HG03135 (cell line): ENCODE measurements at regions not wholly inside any gene's neighbourhood (a gene's known extent, or its start where the extent isn't known, plus 50 kb on each side); places are given as distances from the start of the nearest gene placed in this dataset.

ENCODE experiments used
- ATAC-seq: cut with Tn5 transposase; IDR thresholded peaks from one replicate; pipeline ENCODE4 v1.9.1; 2021; ENCODE audit warnings: mild to moderate bottlenecking, moderate library complexity; ENCODE audit not compliant: unreplicated experiment

GRCh38 chr6:43838276-43839036 lies 68.4 kb downstream of the VEGFA start:
- ATAC-seq, result no peak

- no peak for ATAC-seq
Observed at GRCh38 chr6:43837507-43837906, 67.5 kb downstream of the VEGFA start.

- ATAC-seq, result no peak
Observed at GRCh38 chr6:43836507-43837240, 66.7 kb downstream of the VEGFA start.
